ENCODE measurements at regions not wholly inside any gene's neighbourhood (a gene's known extent, or its start where the extent isn't known, plus 50 kb on each side); places are given as distances from the start of the nearest gene placed in this dataset.
"Not testable (repeated sequence)": the region's sequence is repeated elsewhere in the genome, so short reads cannot be mapped to it uniquely, and the experiment has no call there.

- BruUV-seq (replicated peaks), result no TSS peak
- no peaks in the 10 kb centered on the region for H3K9me2 ChIP-seq (ENCODE audit: insufficient read depth, low read length)
- no peak overlapping the region for H3K4me3 ChIP-seq (ENCODE audit: low read depth, low read length, poor library complexity, severe bottlenecking)
- no peaks in the 10 kb centered on the region for H3K9me3 ChIP-seq (ENCODE audit: low read length)
- H3K27ac ChIP-seq (ENCODE audit: low read depth, low read length, poor library complexity, severe bottlenecking), result no peak overlapping the region
- ChIA-PET CTCF (ENCODE audit: unreplicated experiment) (no interaction called here), POLR2A (no interaction called here)
- no peak for TF ChIP-seq CTCF (conservative IDR thresholded peaks at IDR 0.05; ENCODE audit: low read length)
- TF ChIP-seq EZH2phosphoT487 (IDR thresholded peaks at IDR 0.05; ENCODE audit: borderline replicate concordance, low read depth, low read length), result no peak
- no peaks in the 10 kb centered on the region for H4K20me1 ChIP-seq (ENCODE audit: insufficient read depth, low read length)
- no peaks in the 10 kb centered on the region for H3K36me3 ChIP-seq (ENCODE audit: insufficient read depth, low read length)
- no peak for DNase-seq (ENCODE audit: low spot score)
- H3K4me2 ChIP-seq (ENCODE audit: low read length), result no peak overlapping the region
- no peaks in the 10 kb centered on the region for H3K79me2 ChIP-seq (ENCODE audit: insufficient read depth, low read depth, low read length)
- intact Hi-C loops (cut with micrococcal nuclease; ENCODE audit: unreplicated experiment), result no loop called here
- H2AFZ ChIP-seq (ENCODE audit: low read length), result no peak overlapping the region
- no peaks in the 10 kb centered on the region for H3K4me1 ChIP-seq (ENCODE audit: insufficient read depth, low read length, poor library complexity, severe bottlenecking)
Measured at GRCh38 chr9:85872463-85872862, 68.5 kb upstream of the NAA35 start.

- intact Hi-C loops (cut with micrococcal nuclease; ENCODE audit: unreplicated experiment), result no loop called here
- TF ChIP-seq EZH2phosphoT487 (IDR thresholded peaks at IDR 0.05; ENCODE audit: borderline replicate concordance, low read depth, low read length), result no peak
- no peak for TF ChIP-seq CTCF (conservative IDR thresholded peaks at IDR 0.05; ENCODE audit: low read length)
- H4K20me1 ChIP-seq (ENCODE audit: insufficient read depth, low read length), result no peaks in the 10 kb centered on the region
- no peak overlapping the region for H2AFZ ChIP-seq (ENCODE audit: low read length)
- H3K9me2 ChIP-seq (ENCODE audit: insufficient read depth, low read length), result no peaks in the 10 kb centered on the region
- H3K4me1 ChIP-seq (ENCODE audit: insufficient read depth, low read length, poor library complexity, severe bottlenecking), result no peaks in the 10 kb centered on the region
- ChIA-PET POLR2A (interaction anchor here (0.6 to 1.7 kb wide), 4 partner anchors 13 to 503 kb away, joined by 3 to 5 read pairs (median 4); no protein-coding TSS in a partner anchor), CTCF (ENCODE audit: unreplicated experiment) (no interaction called here)
- no peak overlapping the region for H3K4me3 ChIP-seq (ENCODE audit: low read depth, low read length, poor library complexity, severe bottlenecking)
- H3K36me3 ChIP-seq (ENCODE audit: insufficient read depth, low read length), result no peaks in the 10 kb centered on the region
- DNase-seq (ENCODE audit: low spot score), result no peak
- H3K27ac ChIP-seq (ENCODE audit: low read depth, low read length, poor library complexity, severe bottlenecking), result no peak overlapping the region
- no peaks in the 10 kb centered on the region for H3K79me2 ChIP-seq (ENCODE audit: insufficient read depth, low read depth, low read length)
- no TSS peak for BruUV-seq (replicated peaks)
- H3K9me3 ChIP-seq (ENCODE audit: low read length), result no peaks in the 10 kb centered on the region
- H3K4me2 ChIP-seq (ENCODE audit: low read length), result no peak overlapping the region
Measured at GRCh38 chr9:85876628-85877027, 64.3 kb upstream of the NAA35 start.

GRCh38 chr9:85878872-85879597 lies 61.9 kb upstream of the NAA35 start:
- POLR2A ChIA-PET; H3K9me2 ChIP-seq (ENCODE audit: insufficient read depth, low read length); H3K79me2 ChIP-seq (ENCODE audit: insufficient read depth, low read depth, low read length); BruUV-seq (replicated peaks); H3K4me3 ChIP-seq (ENCODE audit: low read depth, low read length, poor library complexity, severe bottlenecking); H2AFZ ChIP-seq (ENCODE audit: low read length); H3K9me3 ChIP-seq (ENCODE audit: low read length); H4K20me1 ChIP-seq (ENCODE audit: insufficient read depth, low read length); H3K4me2 ChIP-seq (ENCODE audit: low read length); H3K4me1 ChIP-seq (ENCODE audit: insufficient read depth, low read length, poor library complexity, severe bottlenecking); intact Hi-C loops (cut with micrococcal nuclease; ENCODE audit: unreplicated experiment); DNase-seq (ENCODE audit: low spot score); H3K36me3 ChIP-seq (ENCODE audit: insufficient read depth, low read length); H3K27ac ChIP-seq (ENCODE audit: low read depth, low read length, poor library complexity, severe bottlenecking); CTCF ChIA-PET (ENCODE audit: unreplicated experiment): not testable (repeated sequence)

- POLR2A ChIA-PET; H3K4me1 ChIP-seq (ENCODE audit: insufficient read depth, low read length, poor library complexity, severe bottlenecking); H3K4me2 ChIP-seq (ENCODE audit: low read length); H3K27ac ChIP-seq (ENCODE audit: low read depth, low read length, poor library complexity, severe bottlenecking); DNase-seq (ENCODE audit: low spot score); H3K4me3 ChIP-seq (ENCODE audit: low read depth, low read length, poor library complexity, severe bottlenecking); H3K9me3 ChIP-seq (ENCODE audit: low read length); BruUV-seq (replicated peaks); H3K36me3 ChIP-seq (ENCODE audit: insufficient read depth, low read length); H4K20me1 ChIP-seq (ENCODE audit: insufficient read depth, low read length); H3K9me2 ChIP-seq (ENCODE audit: insufficient read depth, low read length); intact Hi-C loops (cut with micrococcal nuclease; ENCODE audit: unreplicated experiment); H3K79me2 ChIP-seq (ENCODE audit: insufficient read depth, low read depth, low read length); CTCF ChIA-PET (ENCODE audit: unreplicated experiment); H2AFZ ChIP-seq (ENCODE audit: low read length): not testable (repeated sequence)
Measured at GRCh38 chr9:85880507-85880906, 60.4 kb upstream of the NAA35 start.

All from OCI-LY7 (cell line).